HG02852 (cell line): ENCODE measurements at regions not wholly inside any gene's neighbourhood (a gene's known extent, or its start where the extent isn't known, plus 50 kb on each side); places are given as distances from the start of the nearest gene placed in this dataset.

ENCODE experiments used
- ATAC-seq: cut with Tn5 transposase; IDR thresholded peaks from one replicate; pipeline ENCODE4 v1.9.1; 2021; ENCODE audit warnings: mild to moderate bottlenecking, moderate library complexity; ENCODE audit not compliant: unreplicated experiment

DNA sequence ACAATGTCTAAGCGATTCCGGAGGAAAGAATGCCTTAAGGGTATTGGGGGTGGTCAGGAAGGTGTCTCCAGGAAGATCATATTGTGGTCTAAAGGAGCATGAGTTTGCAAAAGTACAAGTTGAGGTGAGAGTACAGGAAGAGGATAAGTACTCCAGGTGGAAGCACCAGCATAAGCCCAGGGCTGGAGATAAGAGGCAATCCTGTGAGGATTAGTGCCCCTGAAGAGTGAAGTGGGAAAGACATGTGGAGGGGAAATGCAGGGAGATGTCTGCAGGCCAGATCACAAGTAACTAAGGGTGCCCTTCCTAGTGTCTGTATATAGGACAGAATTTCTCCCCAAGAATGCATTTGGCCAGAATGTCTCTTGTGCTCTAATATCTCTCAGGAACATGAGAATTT, 188.3 kb upstream of the DPT start:
- no peak for ATAC-seq

DNA sequence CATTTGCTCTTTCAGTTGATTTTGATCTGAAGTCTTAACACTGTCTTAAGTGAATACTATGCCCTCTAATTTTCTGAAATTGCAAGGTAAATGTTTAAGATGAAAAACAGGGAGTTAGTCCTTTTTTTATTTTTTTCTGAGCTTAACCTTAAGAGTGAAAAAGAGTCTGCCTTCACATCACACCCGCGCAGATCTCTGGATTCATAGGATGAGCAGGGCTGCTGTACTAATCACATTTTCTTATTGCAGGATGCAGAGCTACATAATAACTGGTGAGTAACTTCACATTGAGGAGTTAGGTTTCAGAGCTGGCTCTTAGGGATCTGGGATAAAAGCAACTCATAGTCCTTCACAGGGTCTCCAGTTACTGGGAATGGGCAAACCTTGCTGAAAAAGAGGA, 188.7 kb upstream of the ATP1B1 start:
- ATAC-seq: no peak

DNA sequence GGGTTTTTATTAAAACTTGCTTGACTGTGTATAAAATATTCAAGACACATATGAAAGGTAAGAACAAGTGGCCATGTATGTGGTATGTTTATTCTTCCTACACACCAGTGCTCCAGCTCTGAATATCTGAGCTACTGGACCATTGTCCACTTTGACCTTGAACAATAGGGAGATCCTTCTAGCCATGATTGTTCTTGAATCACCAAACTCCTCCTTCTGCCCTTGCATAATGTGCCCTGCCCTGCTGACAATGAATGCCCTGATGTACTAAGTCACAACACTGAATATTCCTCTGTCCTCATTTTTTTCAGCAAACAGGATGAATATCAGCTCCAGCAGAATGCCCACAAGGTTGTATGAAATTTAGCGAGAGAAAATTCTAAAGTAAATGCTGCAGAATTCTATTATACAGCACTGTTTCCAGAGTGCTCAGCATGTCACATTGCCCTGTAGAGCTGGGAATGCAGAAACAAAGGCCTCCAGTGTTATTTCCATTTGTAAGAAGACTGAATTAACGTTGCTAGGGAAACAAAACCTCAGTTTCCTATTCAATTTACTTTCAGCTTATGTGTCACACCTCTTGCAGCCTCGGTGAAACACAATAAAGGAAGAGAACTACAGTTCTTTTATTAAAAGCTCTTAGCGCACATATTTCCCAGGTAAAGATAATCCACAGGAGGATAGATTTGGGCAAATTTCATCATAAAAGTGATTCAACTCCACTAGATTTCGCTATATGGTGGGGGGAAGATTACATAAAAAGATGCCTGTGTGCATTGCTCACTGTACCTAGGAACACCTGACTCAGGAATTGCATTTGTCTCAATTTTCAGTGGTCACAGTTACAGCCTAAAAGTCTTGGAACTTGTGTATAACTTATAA, 187.4 kb upstream of the ATP1B1 start:
- ATAC-seq: no peak

DNA sequence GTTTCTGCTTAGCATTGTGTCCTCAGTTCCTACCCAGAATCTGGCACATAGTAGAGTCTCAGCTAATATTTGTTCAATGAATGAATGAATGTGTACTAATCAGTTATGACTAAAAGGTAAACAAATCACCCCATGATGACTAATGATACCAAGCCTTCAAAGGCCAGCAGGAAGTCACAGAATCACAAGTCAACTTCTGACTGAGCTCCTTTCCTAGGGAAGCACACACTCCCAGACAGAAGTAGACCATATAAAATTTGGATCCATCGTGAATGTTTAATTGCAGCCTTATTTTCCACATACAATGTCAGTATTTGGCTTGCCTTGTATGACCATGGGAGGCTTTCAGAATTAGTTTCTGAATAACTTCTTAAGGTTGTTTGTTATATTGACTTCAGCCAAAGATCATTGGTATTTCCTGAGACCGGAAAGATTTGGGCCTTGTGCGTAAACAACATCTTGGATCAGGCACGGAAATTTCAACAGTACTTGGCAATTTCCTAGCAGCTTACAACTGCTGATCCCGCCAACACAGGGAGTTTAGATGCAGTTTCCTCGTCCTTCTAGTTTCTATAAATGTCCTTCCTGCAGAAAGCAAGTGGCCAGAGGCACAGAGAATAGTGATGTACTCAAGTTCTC, 185.9 kb upstream of the ATP1B1 start:
- no peak for ATAC-seq

DNA sequence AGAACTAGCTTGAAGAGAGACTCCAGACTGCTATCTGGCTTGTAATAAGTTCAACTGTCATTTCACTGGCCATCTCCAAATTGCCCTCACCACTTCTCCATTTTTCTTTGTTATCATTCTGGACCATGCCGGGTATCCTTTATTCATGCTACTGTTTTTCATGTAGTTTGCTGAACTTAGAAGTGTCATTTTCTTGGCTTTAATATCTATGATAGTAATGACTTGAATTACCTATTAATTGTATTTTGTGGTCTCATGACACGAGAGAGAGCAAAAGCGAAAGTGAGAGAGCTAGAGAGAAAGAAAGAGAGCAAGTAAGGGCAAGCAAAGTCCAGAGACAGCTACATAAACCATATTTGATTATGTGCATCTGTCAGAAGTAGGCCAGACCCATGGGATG, 184.9 kb upstream of the ATP1B1 start:
- ATAC-seq: peak; percentile 74

DNA sequence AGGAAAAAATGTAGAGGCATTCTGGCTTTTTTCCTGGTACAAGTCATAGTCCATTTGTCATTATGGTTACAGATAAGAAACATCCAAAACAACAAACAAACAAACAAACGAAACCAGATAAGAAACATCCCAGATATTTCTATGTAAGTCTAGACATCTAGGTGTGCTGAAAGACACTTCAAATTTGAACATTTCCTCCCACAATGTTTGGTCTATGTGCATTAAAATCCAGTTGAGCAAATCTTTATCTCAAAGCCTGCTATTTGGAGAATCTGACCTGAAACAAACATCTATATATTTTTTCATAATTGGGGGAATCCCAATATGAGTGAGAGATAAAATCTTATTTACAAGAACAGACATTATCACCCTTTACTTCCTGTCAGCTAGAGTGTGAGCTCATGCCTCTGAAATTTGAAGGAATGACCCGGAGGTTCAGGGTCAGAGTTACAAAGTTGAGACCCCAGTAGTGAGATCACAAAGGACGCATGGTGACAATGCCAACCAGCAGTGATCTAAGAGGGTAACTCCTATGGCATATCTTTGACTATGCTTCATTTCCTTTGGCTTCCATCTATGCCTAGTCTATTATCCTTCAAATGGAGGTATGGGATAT, 182.9 kb upstream of the ATP1B1 start:
- ATAC-seq: no peak

DNA sequence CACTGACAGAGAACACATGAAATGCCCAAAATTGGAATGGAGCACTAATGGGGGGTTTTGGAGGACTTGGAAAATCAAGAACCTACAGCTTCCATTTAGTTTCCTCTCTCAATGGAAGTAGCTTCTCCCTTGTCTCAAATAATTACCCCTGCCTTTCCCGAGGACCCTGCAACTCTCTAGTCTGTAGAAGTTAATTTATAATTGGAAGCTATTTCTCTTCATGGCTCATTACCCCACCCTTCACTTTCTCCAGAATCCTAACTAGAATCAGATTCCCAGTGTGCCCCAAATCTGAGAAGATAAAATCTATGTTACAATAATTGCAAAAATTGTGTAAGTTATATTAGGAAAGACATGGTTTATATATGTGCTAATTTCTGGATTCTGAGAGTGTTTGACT, 181.5 kb upstream of the ATP1B1 start:
- no peak for ATAC-seq

DNA sequence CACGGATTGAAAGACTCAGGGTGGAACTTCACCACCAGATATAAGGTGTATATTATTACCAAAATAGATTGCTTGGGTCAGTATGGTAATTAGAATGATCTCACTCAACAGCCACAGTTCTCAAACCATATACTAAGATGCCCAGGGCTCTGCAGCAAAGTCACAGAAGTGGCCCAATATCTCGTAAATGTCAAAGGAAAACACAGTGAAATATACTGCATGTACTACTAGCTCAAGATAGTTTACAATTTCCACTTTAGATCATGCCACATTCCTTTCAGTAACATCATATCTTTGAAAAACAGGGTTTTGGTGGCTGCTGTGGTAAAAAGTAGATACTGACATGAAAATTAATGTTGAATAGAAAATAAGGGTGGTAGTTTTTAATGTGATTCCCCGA, 180.3 kb upstream of the ATP1B1 start:
- no peak for ATAC-seq

DNA sequence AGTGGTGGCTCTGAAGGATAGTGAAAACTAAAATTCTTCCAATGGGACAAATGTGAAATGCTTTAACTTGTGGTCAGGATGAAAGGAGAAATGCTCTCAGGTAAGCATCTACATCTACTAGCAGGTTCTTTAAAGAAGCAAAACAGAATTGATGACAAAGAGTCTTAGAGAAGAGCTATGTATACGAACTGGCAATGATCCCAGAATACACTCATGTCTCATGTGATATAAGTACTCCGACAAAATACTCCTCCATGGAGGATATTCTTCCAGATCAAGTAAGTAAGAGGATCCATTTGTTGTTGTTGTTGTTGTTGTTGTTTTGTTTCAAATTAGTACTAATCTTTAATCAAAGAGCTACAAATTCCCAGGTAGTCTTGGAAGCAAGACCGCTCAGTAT, 174.0 kb upstream of the ATP1B1 start:
- ATAC-seq: no peak

DNA sequence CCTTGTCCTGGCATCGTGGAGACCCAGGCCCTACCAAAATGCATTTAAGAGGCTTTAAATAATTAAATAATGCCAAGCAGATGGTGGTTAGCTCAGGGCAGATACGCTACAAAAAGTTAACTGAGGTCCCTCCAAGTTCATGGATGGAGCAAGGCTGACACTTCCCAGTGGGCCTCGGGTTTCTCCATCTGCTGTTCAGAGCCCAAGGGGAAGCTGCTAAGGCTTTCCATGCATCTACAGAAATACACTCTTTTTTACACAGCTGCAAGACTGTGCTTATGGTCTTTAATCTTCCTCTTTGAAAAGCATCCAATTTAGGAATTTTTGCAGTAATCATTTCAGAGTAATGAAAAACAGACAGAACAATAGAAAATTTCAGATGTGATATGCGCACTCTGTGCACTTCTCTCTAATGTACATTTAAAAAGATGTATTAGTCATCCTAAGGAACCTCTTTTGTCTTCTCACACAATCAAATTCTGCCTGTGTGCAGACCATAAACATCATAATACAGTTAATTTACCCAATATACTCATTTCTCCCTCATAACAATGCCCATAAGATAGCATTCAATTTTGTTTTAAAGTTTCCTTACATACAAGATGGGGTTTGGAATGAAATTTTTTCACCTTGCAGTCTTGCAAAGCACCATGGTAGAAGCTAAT, 173.2 kb upstream of the ATP1B1 start:
- ATAC-seq: no peak

DNA sequence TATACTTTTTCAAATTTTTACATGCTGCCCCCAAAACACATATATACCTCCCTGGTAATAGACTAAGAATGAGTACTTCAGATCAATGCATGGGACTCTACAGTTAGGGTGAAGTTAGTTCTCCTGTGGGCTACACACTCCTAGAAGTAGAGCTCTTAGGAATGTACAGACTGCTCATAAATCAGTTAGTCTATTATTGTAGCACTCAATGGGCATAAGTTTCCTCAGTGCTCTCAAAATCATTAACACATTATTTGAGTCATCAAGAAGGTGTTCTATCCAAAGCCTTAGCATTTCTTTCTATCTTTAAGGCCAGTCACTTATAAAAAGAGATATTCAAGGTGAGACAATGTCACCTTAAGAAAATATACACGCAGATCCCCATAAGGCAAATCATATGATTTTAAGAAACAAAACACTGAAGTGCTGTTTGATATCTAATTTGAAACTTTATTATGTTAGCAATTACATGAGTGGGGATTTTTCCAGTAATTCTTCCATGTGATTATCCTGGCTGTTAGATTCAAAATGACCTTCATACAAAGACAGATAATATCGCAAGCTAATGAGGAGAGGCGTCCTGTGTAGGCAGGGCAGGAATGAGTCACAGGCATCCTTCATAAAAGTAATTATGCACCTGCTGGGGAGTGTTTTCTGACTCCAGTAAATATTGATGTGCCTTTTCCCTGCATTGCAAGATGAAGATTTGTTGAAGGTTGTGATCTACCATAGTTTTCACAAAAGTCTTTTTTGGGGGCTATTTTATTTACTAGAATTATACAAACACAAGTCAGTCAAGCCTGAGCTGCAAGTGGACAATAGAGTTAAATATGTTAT, 167.2 kb upstream of the ATP1B1 start:
- ATAC-seq: no peak

DNA sequence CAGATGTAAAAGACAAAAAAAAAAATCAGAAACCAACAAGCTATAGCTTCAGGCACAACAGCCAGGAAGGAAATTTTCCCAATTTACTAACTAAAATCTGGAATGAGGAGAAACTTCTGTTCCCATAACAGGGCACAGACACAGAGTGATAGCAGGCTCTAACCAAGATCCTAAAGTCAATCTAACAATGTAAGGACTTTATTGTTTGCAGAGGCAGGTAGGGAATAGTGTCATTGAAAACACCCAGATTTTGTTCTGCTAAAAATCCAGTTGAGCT, 166.6 kb upstream of the ATP1B1 start:
- no peak for ATAC-seq

DNA sequence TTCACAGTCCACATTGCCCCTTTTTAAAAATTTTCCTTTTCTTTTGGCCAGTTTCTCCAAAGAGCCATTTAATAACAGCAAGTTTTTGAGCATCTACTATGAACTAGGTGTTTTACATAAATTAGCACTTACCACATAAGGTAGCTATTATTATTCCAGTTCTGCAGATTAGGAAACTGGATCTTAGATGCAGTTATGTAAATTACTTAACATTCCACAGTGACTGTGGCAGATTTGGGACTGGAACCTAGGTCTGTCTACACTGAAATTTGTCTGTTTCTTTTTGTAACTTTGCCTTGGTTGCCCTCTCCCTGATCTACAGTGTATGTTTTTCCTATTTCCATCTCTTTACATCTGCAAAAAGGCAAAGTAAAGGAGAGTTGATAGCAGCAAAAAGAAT, 164.8 kb upstream of the ATP1B1 start:
- no peak for ATAC-seq

DNA sequence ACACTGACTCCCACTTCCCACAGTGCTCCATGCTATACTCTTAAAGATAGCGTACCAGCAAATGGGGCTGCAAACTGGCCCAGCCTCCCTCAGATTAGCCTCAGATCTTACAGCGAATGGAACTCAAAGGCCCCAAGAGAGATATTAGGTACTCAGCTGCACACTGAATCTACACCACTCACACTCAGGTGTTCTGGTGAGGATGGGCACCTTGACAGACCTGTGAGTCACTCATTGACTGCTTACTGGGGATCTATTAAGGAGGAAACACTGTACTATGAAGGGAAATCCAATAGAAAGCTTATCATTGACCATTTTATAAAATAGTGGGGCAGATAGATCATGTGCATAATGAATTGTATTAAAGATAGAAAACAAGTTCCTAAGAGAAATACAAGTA, 164.3 kb upstream of the ATP1B1 start:
- ATAC-seq: no peak

DNA sequence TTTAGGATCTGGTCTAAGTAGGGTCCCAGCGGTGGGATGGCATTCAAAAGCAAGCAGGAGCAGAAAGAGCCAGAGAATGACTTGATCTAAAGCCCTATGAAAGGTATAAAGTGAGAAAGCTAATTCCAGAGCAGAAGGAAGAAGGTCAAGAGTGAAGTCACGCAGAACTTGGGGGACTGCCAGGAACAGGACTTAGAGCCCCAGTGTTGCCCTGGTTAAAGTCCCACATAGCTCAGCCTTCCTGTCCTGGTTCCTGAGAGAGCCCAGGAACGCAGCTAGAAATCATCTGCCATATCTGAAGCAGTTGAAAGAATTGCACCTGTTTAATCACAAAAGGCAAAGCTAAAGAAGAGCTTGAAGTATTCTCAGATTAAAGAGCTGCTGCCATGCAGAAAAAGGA, 160.6 kb upstream of the ATP1B1 start:
- no peak for ATAC-seq

DNA sequence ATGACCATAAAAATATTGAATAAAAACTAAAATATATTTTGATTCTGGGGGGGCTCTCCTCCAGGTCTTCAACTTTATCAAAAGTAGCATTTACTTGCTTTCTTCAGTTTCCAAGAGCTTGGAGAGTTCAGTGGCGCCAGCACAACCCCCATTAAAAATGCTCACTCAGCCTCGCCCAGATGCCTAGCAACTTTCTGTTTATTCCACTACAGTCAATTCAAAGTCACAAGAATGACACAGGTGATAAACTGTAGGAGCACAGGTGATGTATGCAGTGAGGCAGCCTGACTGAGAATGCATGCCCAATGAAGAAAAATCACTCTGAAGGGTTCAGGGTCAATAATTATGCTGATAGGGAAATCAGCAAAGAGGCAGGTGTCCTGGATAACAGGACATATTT, 159.4 kb upstream of the ATP1B1 start:
- no peak for ATAC-seq

DNA sequence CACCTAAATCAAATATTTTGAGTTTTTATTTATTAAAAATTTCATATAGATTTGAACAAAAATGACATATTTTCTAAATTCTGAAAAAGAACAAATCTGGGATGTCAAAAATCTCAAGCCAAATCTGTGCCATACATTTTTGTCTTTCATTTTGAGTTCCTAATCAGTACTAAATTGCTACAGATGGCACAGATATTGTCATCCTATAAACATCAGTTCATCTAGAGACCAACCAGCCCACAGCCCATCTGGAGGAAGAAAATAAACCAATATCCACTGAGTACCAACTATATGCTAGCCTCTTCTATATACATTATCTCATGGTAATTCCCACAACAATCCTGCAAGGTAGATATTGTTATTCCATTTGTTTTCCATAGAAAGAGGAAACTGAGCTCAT, 156.8 kb upstream of the ATP1B1 start:
- no peak for ATAC-seq

DNA sequence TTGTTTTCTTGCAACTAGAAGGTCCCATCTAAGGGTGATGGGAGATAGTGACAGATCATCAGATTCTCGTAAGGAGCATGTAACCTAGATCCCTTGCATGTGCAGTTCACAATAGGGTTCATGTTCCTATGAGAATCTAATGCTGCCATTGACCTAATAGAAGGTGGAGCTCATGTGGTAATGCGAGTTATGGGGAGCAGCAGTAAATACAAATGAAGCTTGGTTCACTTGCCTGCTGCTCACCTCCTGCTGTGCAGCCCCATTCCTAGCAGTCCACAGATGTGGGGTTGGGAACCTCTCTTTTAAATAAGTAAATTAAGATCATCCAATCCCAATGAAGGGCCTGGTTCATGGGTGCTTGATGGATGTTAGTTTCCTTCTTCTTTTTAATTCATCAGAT, 148.7 kb upstream of the ATP1B1 start:
- no peak for ATAC-seq

DNA sequence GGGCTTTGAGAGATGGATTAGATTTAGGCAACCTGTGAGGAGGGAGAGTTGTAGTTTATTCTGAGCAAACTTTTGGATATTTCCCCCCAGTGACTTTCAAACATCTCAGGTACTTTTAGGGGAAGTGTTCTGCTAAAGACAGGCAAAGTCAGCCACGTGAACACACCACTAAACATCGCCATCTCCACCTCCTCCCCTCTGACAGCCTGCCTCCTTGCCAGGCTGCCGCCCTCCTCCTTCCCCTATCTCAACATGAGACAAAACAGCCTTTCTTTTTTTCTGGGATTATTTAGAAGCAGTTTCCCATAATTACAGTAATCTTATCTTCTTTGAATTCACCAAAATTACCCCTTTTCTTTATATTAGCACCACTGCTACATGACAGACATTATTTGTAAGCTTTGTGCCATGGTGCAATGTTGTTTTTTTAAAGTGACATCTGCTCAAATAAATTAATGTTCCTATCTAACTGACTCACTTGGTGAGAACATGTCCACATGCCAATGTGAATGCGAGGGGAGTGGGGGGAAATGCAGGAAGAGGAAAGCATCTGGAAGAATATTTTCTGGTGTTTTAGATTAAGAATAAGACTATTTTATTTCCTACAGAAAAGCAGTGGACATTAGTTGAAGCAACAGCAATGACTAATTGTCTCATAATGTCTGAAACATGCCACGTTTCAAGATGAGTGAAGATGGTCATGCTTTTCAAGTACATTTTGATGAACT, 147.8 kb upstream of the ATP1B1 start:
- ATAC-seq: no peak

DNA sequence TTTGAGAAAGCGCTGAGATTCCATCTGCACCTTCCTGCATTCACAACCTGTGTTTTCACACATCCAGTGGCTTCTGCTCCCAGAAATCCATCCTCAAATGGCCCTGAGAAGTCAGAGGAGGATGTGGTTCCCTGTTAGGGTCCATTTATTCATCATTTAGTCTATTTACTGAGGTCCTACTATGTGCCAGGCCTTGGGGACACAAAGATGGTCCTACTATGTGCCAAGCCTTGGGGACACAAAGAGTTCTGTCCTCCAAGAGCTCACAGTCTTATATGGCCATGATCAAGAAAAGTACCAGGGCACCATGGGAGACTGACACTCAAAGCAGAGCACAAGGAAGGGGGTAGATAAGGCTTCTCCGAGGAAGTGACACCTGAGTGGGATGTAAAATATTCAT, 147.1 kb upstream of the ATP1B1 start:
- no peak for ATAC-seq
